NT2/D1 (cell line): ENCODE measurements at regions not wholly inside any gene's neighbourhood (a gene's known extent, or its start where the extent isn't known, plus 50 kb on each side); places are given as distances from the start of the nearest gene placed in this dataset.

Experiments used
- SUZ12 ChIP-seq: IDR thresholded peaks from 2 replicates; pipeline ENCODE4 v1.6.1; 2011; ENCODE audit not compliant: insufficient read length, insufficient read depth; ENCODE audit errors: extremely low read depth
- YY1 ChIP-seq: IDR thresholded peaks from 2 replicates; pipeline ENCODE4 v1.6.1; 2011; ENCODE audit not compliant: insufficient read length, insufficient read depth

DNA sequence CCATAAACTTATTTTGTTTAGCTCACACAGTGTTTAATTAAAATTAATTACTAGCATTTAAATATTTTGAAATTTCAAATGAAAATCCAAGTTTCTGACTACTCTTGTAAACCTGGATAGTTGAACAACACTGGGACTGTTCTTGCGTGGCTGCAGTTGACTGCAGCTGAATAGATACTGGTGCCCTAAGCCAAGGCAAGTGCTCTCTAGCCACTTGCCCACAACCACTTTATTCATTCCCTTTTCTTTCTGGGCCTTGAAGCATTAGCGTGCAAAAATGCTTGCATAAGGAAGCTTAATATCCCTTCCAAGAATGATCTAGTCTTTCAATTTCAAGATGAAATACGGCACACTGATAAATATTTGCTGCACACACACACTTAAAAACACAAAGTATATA lies 676.0 kb upstream of the MARCKS start:
- TF ChIP-seq YY1: no peak
- no peak for TF ChIP-seq SUZ12
